K562 (cell line): ENCODE measurements at regions not wholly inside any gene's neighbourhood (a gene's known extent, or its start where the extent isn't known, plus 50 kb on each side); places are given as distances from the start of the nearest gene placed in this dataset.

Source experiments
- ATAC-seq: fragments of 200-7000 bp; cut with Tn5 transposase; 3 replicates; pipeline ENCODE4 v1.9.1; 2020; ENCODE audit warnings: moderate library complexity
- BruUV-seq: library from RNA; stranded (reverse); fragments of 400-500 nt; replicated peaks from 2 replicates; lab custom pipeline; 2021; lab: Mats Ljungman, UMichigan
- CTCF ChIA-PET: fragments of 300-600 bp; formaldehyde crosslinking; extraction: SDS; loops from one replicate; lab custom pipeline; 2021; ENCODE audit warnings: low intra/inter-chr PET ratio; lab: Yijun Ruan, JAX
- POLR2A ChIA-PET: fragments of 300-600, 350-650 bp; sonication (Branson Sonifier 250); formaldehyde crosslinking; extraction: SDS; loops from one replicate; lab custom pipeline; 2021; ENCODE audit warnings: antibody characterized with exemption, inconsistent platforms; lab: Yijun Ruan, JAX
- DNase-seq, 4 experiments: peaks; one replicate each; pipeline versions ENCODE4 v3.0.0 to v3.0.0-alpha.2; 2011 to 2018; ENCODE audit warnings: low spot score in 3 of 4, mixed read lengths in 3 of 4; ENCODE audit errors: extremely low read depth in 1 of 4
- FAIRE-seq: peaks from 2 replicates; lab custom pipeline; 2011; peaks lifted over from hg19 to GRCh38; lab: Jason Lieb, UNC
- H2AFZ ChIP-seq: 2 replicates; pipeline ENCODE4 v1.6.0; 2011; ENCODE audit warnings: low read depth, low read length, control low read depth, inconsistent platforms
- H3K27ac ChIP-seq: fragments of 200-600 bp; 3 replicates; pipeline ENCODE4 v1.8.0; 2011; ENCODE audit warnings: low read depth, mild to moderate bottlenecking, control low read depth, inconsistent platforms, low read length, moderate library complexity, mixed read lengths; ENCODE audit errors: extremely low read depth
- H3K27me3 ChIP-seq, 2 experiments: fragments of 300-600 bp in 1 of 2; 2 replicates in 1 of 2; 3 replicates in 1 of 2; pipeline versions ENCODE4 v1.6.0 to v1.8.0; 2011; ENCODE audit warnings: inconsistent platforms in 2 of 2, low read length in 2 of 2, mild to moderate bottlenecking in 1 of 2, mixed read lengths in 1 of 2, moderate library complexity in 1 of 2; ENCODE audit not compliant: control insufficient read depth in 2 of 2, insufficient read depth in 2 of 2
- H3K36me3 ChIP-seq: fragments of 300-600 bp; 3 replicates; pipeline ENCODE4 v1.8.0; 2011; ENCODE audit warnings: mild to moderate bottlenecking, low read length, inconsistent platforms; ENCODE audit not compliant: control insufficient read depth, insufficient read depth
- H3K4me1 ChIP-seq, 2 experiments: fragments of 200-600 bp in 1 of 2; replicated peaks in 1 of 2; 2 replicates in 1 of 2; 3 replicates in 1 of 2; pipeline versions ENCODE4 v1.5.1 to v1.8.0; 2011; ENCODE audit warnings: inconsistent platforms in 2 of 2, low read length in 2 of 2, mild to moderate bottlenecking in 1 of 2, mixed read lengths in 1 of 2, moderate library complexity in 1 of 2; ENCODE audit not compliant: control insufficient read depth in 2 of 2, insufficient read depth in 2 of 2
- H3K4me2 ChIP-seq: 2 replicates; pipeline ENCODE4 v1.6.1; 2011; ENCODE audit warnings: low read length, control low read depth, inconsistent platforms, mixed read lengths; ENCODE audit not compliant: insufficient read depth
- H3K4me3 ChIP-seq: fragments of 200-600 bp; sonication (generic), shearing (Covaris generic); 2 replicates; pipeline ENCODE4 v1.5.1; 2016; ENCODE audit warnings: control low read depth, inconsistent platforms
- H3K79me2 ChIP-seq: fragments of 200-600 bp; 3 replicates; pipeline ENCODE4 v1.8.0; 2011; ENCODE audit warnings: low read length, inconsistent platforms; ENCODE audit not compliant: control insufficient read depth, insufficient read depth
- H3K9ac ChIP-seq, 2 experiments: 2 replicates each; pipeline versions ENCODE4 v1.6.0 to v1.6.1; 2011; ENCODE audit warnings: low read depth in 2 of 2, low read length in 2 of 2, control low read depth in 1 of 2, inconsistent platforms in 1 of 2, mild to moderate bottlenecking in 1 of 2, mixed read lengths in 1 of 2; ENCODE audit not compliant: insufficient read depth in 1 of 2
- H3K9me1 ChIP-seq: one replicate; pipeline ENCODE4 v1.6.0; 2011; ENCODE audit warnings: inconsistent platforms, mild to moderate bottlenecking, low read length, moderate library complexity; ENCODE audit not compliant: control insufficient read depth, insufficient read depth
- H3K9me3 ChIP-seq: replicated peaks from 2 replicates; pipeline ENCODE4 v1.5.1; 2011; ENCODE audit warnings: low read depth, low read length, inconsistent platforms; ENCODE audit not compliant: control insufficient read depth, insufficient read depth
- H4K20me1 ChIP-seq: replicated peaks from 2 replicates; pipeline ENCODE4 v1.6.1; 2011; ENCODE audit warnings: low read length, inconsistent platforms, mixed read lengths; ENCODE audit not compliant: control insufficient read depth, insufficient read depth
- ASH1L ChIP-seq: fragments of 450-650 bp; IDR thresholded peaks from 2 replicates; pipeline ENCODE4 v1.6.1; 2018; ENCODE audit warnings: borderline replicate concordance, mild to moderate bottlenecking, low read depth; ENCODE audit not compliant: partially characterized antibody
- BRCA1 ChIP-seq, 2 experiments: fragments of 450-650 bp in 1 of 2; sonication (generic) in 1 of 2; formaldehyde crosslinking in 1 of 2; IDR thresholded peaks; 2 replicates each; pipeline versions ENCODE4 v1.5.0 to v1.6.1; 2017 to 2020; ENCODE audit warnings: mild to moderate bottlenecking in 1 of 2, missing genetic modification reagents in 1 of 2
- CREB1 ChIP-seq, 2 experiments: sonication (generic) in 1 of 2; formaldehyde crosslinking in 1 of 2; IDR thresholded peaks; 2 replicates each; pipeline versions ENCODE4 v1.6.1 to v1.8.0; 2012 to 2022; ENCODE audit warnings: inconsistent platforms in 1 of 2, mild to moderate bottlenecking in 1 of 2, missing genetic modification reagents in 1 of 2, moderate library complexity in 1 of 2
- ELF1 ChIP-seq: fragments of 200-800 bp; sonication (Bioruptor generic); IDR thresholded peaks from 2 replicates; pipeline ENCODE4 v1.6.1; 2016; ENCODE audit warnings: missing genetic modification characterization, missing compliant biosample characterization
- ERF ChIP-seq: fragments of 450-650 bp; formaldehyde crosslinking; IDR thresholded peaks from 2 replicates; pipeline ENCODE4 v1.4.0; 2020; ENCODE audit warnings: mild to moderate bottlenecking, mixed read lengths
- FOXK1 ChIP-seq: sonication (generic); formaldehyde crosslinking; IDR thresholded peaks from 2 replicates; pipeline ENCODE4 v1.8.0; 2022; ENCODE audit warnings: missing genetic modification reagents, mild to moderate bottlenecking, borderline replicate concordance
- FOXM1 ChIP-seq, 2 experiments: fragments of 450-650 bp in 1 of 2; sonication (generic) in 1 of 2; formaldehyde crosslinking in 1 of 2; IDR thresholded peaks; 2 replicates each; pipeline versions ENCODE4 v1.6.1 to v1.9.0; 2017 to 2022; ENCODE audit warnings: low read depth in 2 of 2, mild to moderate bottlenecking in 2 of 2, missing genetic modification reagents in 1 of 2, moderate library complexity in 1 of 2
- JUND ChIP-seq, 2 experiments: IDR thresholded peaks; 2 replicates in 1 of 2; 3 replicates in 1 of 2; pipeline ENCODE4 v1.6.1; 2011; ENCODE audit warnings: borderline replicate concordance in 2 of 2, low read depth in 2 of 2, low read length in 2 of 2, improper control_type of control experiment in 1 of 2, missing biosample characterization in 1 of 2, missing genetic modification characterization in 1 of 2, missing genetic modification reagents in 1 of 2
- SPI1 ChIP-seq: IDR thresholded peaks from 2 replicates; pipeline ENCODE4 v1.6.1; 2011; ENCODE audit warnings: low read depth, low read length, control low read depth, borderline replicate concordance
- TBP ChIP-seq: optimal IDR thresholded peaks from 2 replicates; pipeline ENCODE3; 2011; ENCODE audit warnings: low read depth, low read length, improper control_type of control experiment
- ZC3H8 ChIP-seq: fragments of 450-650 bp; IDR thresholded peaks from 2 replicates; pipeline ENCODE4 v1.6.1; 2017
- ZNF212 ChIP-seq: fragments of 450-650 bp; formaldehyde crosslinking; IDR thresholded peaks from 2 replicates; pipeline ENCODE4 v1.4.0; 2020; ENCODE audit warnings: mild to moderate bottlenecking
- ZNF77 ChIP-seq: fragments of 250-450 bp; sonication (Bioruptor Pico); IDR thresholded peaks from 2 replicates; pipeline ENCODE4 v1.5.0; 2020
- WGBS: fragments of 100-300 bp; shearing (Covaris generic); methylation state at CpG from one replicate; pipeline ENCODE4 v1.1.6; 2016; ENCODE audit warnings: low coverage, mixed read lengths; ENCODE audit not compliant: insufficient coverage; ENCODE audit errors: missing lambda C conversion rate; 5-methylcytosine and 5-hydroxymethylcytosine counted together
- in situ Hi-C: fragments of 300-500 bp; cut with MboI; formaldehyde crosslinking; loops from 4 replicates; pipeline ENCODE4 v1.15.0; 2018; ENCODE audit warnings: inconsistent platforms, mixed read lengths
- intact Hi-C: fragments of 100-400 bp; cut with micrococcal nuclease; formaldehyde crosslinking; loops from 2 replicates; pipeline ENCODE4 v1.14.2; 2022
- TF ChIP-seq, protein P1 (sequence below): fragments of 200-800 bp; sonication (Bioruptor generic); IDR thresholded peaks from 2 replicates; pipeline ENCODE4 v1.6.1; 2017; ENCODE audit warnings: missing genetic modification characterization, missing compliant biosample characterization
- TF ChIP-seq, protein P2 (sequence below): fragments of 450-650 bp; formaldehyde crosslinking; IDR thresholded peaks from 2 replicates; pipeline ENCODE4 v1.4.0; 2022; ENCODE audit warnings: missing genetic modification characterization
- TF ChIP-seq, protein P3 (sequence below): fragments of 450-650 bp; conservative IDR thresholded peaks from 2 replicates; pipeline ENCODE4 v1.6.1; 2016; ENCODE audit warnings: missing genetic modification characterization, low read depth, mild to moderate bottlenecking, missing compliant biosample characterization, moderate library complexity

DNA sequence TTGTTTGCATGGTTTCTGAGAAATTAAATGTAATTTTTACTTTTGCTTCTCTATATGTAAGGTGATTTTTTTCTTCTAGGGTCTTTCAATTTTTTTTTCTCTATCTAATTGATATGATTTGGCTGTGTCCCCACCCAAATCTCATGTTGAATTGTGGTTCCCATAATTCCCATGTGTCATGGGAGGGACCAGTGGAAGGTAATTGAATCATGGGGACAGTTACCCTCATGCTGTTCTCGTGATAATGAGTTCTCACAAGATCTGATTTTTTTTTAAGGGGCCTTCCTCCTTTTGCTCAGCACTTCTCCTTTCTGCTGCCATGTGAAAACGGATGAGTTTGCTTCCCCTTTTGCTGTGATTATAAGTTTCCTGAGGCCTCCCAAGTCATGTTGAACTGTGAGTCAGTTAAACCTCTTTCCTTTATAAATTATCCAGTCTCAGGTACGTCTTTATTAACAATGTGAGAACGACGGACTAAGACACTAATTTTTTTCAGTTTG, 150.8 kb downstream of the MTRR start (continued):
- TF ChIP-seq FOXM1 (IDR thresholded peaks at IDR 0.05; ENCODE audit: low read depth), result peak; percentile 14; the same call in 1 of the 2 replicates
- TF ChIP-seq FOXM1 (CRISPR knock-in tag; IDR thresholded peaks at IDR 0.05; ENCODE audit: low read depth), result no peak
- TF ChIP-seq SPI1, result peak; percentile 85

DNA sequence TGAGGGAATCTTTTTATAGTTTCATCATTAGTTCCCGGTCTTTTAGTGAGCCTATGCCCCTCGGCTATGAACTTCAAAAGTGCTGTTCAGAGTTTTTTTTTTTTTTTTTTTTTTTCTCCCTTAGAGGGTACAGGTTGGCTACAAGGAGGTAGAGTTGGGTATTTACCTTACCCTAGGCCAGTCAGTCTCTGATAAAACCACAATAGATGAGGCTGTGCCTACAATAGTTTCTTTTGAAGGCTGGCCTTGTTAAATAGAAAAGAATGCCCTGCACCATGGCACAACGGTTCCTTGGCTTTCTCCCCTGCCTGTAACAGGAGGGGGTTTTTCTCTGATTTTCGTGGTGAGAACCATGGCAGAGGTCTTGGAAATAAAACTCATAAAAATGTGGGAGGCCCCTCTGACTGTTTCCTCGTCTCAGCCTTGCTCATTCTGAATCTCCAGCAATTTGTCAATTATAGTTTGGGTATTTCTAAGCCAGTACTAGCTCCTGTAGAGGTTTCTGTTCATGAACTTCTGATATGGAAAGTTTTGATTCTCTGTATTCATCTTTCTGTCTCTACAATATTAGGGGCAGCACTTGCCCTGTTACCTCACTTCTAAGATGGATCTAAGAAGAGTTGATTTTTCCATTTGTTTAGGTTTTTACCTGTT, 152.0 kb downstream of the MTRR start:
- WGBS, result 8% methylated on average over 5 of the region's 5 CpGs
- Histone ChIP-seq H3K4me1 (no peaks in the 10 kb centered on the region), H2AFZ (no peak overlapping the region), H3K27ac (no peak overlapping the region), H3K4me2 (no peak overlapping the region), H3K79me2 (no peaks in the 10 kb centered on the region), H3K9ac (no peak overlapping the region), H3K27me3 (no peaks in the 10 kb centered on the region), H3K9me1 (no peaks in the 10 kb centered on the region), H3K36me3 (no peaks in the 10 kb centered on the region), H4K20me1 (no peaks in the 10 kb centered on the region), H3K4me3 (no peak overlapping the region), H3K9me3 (no peaks in the 10 kb centered on the region)
- no TSS peak for BruUV-seq
- in situ Hi-C loops (no loop called here), intact Hi-C loops (no loop called here)
- FAIRE-seq (peak; percentile 42), ATAC-seq (no peak; the same call in 2 of the 3 replicates), DNase-seq (no peak)
- CTCF ChIA-PET, result no interaction called here
- POLR2A ChIA-PET, result interaction anchor here (1.4 kb wide), 1 partner anchor 8 kb away, joined by 4 read pairs; no protein-coding TSS in a partner anchor
- TF ChIP-seq ELF1 (tag) (no peak), JUND (IDR thresholded peaks at IDR 0.05; ENCODE audit: borderline replicate concordance, low read depth, low read length) (no peak), JUND (tag; IDR thresholded peaks at IDR 0.05; ENCODE audit: borderline replicate concordance, low read depth, low read length) (no peak), ERF (CRISPR knock-in tag) (no peak), FOXK1 (CRISPR knock-in tag) (no peak), TBP (no peak), CREB1 (IDR thresholded peaks at IDR 0.05) (no peak), CREB1 (CRISPR knock-in tag; IDR thresholded peaks at IDR 0.05) (no peak), ZNF77 (CRISPR knock-in tag) (no peak), ZNF212 (CRISPR knock-in tag) (no peak), ZC3H8 (no peak), BRCA1 (IDR thresholded peaks at IDR 0.05) (no peak), BRCA1 (CRISPR knock-in tag; IDR thresholded peaks at IDR 0.05) (no peak), ASH1L (no peak)
- TF ChIP-seq, protein P1, sequence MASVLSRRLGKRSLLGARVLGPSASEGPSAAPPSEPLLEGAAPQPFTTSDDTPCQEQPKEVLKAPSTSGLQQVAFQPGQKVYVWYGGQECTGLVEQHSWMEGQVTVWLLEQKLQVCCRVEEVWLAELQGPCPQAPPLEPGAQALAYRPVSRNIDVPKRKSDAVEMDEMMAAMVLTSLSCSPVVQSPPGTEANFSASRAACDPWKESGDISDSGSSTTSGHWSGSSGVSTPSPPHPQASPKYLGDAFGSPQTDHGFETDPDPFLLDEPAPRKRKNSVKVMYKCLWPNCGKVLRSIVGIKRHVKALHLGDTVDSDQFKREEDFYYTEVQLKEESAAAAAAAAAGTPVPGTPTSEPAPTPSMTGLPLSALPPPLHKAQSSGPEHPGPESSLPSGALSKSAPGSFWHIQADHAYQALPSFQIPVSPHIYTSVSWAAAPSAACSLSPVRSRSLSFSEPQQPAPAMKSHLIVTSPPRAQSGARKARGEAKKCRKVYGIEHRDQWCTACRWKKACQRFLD (CRISPR knock-in tag), result no peak
- TF ChIP-seq, protein P2, sequence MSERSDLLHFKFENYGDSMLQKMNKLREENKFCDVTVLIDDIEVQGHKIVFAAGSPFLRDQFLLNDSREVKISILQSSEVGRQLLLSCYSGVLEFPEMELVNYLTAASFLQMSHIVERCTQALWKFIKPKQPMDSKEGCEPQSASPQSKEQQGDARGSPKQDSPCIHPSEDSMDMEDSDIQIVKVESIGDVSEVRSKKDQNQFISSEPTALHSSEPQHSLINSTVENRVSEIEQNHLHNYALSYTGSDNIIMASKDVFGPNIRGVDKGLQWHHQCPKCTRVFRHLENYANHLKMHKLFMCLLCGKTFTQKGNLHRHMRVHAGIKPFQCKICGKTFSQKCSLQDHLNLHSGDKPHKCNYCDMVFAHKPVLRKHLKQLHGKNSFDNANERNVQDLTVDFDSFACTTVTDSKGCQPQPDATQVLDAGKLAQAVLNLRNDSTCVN (CRISPR knock-in tag), result no peak
- TF ChIP-seq, protein P3, sequence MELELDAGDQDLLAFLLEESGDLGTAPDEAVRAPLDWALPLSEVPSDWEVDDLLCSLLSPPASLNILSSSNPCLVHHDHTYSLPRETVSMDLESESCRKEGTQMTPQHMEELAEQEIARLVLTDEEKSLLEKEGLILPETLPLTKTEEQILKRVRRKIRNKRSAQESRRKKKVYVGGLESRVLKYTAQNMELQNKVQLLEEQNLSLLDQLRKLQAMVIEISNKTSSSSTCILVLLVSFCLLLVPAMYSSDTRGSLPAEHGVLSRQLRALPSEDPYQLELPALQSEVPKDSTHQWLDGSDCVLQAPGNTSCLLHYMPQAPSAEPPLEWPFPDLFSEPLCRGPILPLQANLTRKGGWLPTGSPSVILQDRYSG (tag), result no peak
